ENCODE measurements at regions not wholly inside any gene's neighbourhood (a gene's known extent, or its start where the extent isn't known, plus 50 kb on each side); places are given as distances from the start of the nearest gene placed in this dataset.

GRCh38 chr9:91023741-91024140, 222.1 kb downstream of the SYK start:
- H3K9me3 ChIP-seq: peaks cover 0 to 5% (median under 1%) of the 10 kb centered on the region in 4 donors
- no peaks in the 10 kb centered on the region for H3K4me1 ChIP-seq
- 74 to 78% methylated on average over 5 of the region's 5 CpGs for WGBS, 2 donors
- H3K4me3 ChIP-seq: no peak overlapping the region
- H3K36me3 ChIP-seq: no peaks in the 10 kb centered on the region
- TF ChIP-seq EP300 (IDR thresholded peaks at IDR 0.05) (no peak), CTCF (IDR thresholded peaks at IDR 0.05) (no peak), POLR2A (IDR thresholded peaks at IDR 0.05) (no peak)
- no peak for DNase-seq (ENCODE audit: low spot score in 2 of 2)
- no peaks in the 10 kb centered on the region for H3K27me3 ChIP-seq
- no peak overlapping the region for H3K27ac ChIP-seq

GRCh38 chr9:91024841-91025240, 223.2 kb downstream of the SYK start:
- H3K9me3 ChIP-seq: no peaks in the 10 kb centered on the region
- no peak overlapping the region for H3K27ac ChIP-seq
- H3K27me3 ChIP-seq: no peaks in the 10 kb centered on the region
- no peak overlapping the region for H3K4me3 ChIP-seq
- WGBS, 2 donors: 83% methylated on average over 4 of the region's 4 CpGs
- TF ChIP-seq POLR2A (IDR thresholded peaks at IDR 0.05) (no peak), CTCF (IDR thresholded peaks at IDR 0.05) (no peak), EP300 (IDR thresholded peaks at IDR 0.05) (no peak)
- no peaks in the 10 kb centered on the region for H3K4me1 ChIP-seq
- no peaks in the 10 kb centered on the region for H3K36me3 ChIP-seq
- no peak for DNase-seq (ENCODE audit: low spot score in 2 of 2)

GRCh38 chr9:91025856-91026255, 224.2 kb downstream of the SYK start:
- Histone ChIP-seq H3K9me3 (no peaks in the 10 kb centered on the region), H3K36me3 (no peaks in the 10 kb centered on the region), H3K4me1 (no peaks in the 10 kb centered on the region), H3K27me3 (no peaks in the 10 kb centered on the region), H3K4me3 (no peak overlapping the region), H3K27ac (no peak overlapping the region)
- DNase-seq (ENCODE audit: low spot score in 2 of 2): no peak
- WGBS, 2 donors: 86 to 89% methylated on average over 4 of the region's 4 CpGs
- TF ChIP-seq CTCF (IDR thresholded peaks at IDR 0.05): no peak
- TF ChIP-seq EP300 (IDR thresholded peaks at IDR 0.05): no peak
- no peak for TF ChIP-seq POLR2A (IDR thresholded peaks at IDR 0.05)

GRCh38 chr9:91026266-91026665, 224.6 kb downstream of the SYK start:
- Histone ChIP-seq H3K27ac (no peak overlapping the region), H3K4me1 (no peaks in the 10 kb centered on the region), H3K4me3 (no peak overlapping the region), H3K9me3 (no peaks in the 10 kb centered on the region), H3K27me3 (no peaks in the 10 kb centered on the region), H3K36me3 (no peaks in the 10 kb centered on the region)
- no peak for DNase-seq (ENCODE audit: low spot score in 2 of 2)
- WGBS, 2 donors: 71 to 77% methylated on average over 8 of the region's 8 CpGs
- TF ChIP-seq CTCF (IDR thresholded peaks at IDR 0.05): no peak
- no peak for TF ChIP-seq POLR2A (IDR thresholded peaks at IDR 0.05)
- no peak for TF ChIP-seq EP300 (IDR thresholded peaks at IDR 0.05)

GRCh38 chr9:91027005-91027404, 225.4 kb downstream of the SYK start:
- Histone ChIP-seq H3K27me3 (no peaks in the 10 kb centered on the region), H3K9me3 (no peaks in the 10 kb centered on the region), H3K4me3 (no peak overlapping the region), H3K36me3 (no peaks in the 10 kb centered on the region), H3K4me1 (no peaks in the 10 kb centered on the region), H3K27ac (no peak overlapping the region)
- WGBS, 2 donors: 86 to 90% methylated on average over 3 of the region's 3 CpGs
- DNase-seq (ENCODE audit: low spot score in 2 of 2): no peak
- TF ChIP-seq EP300 (IDR thresholded peaks at IDR 0.05) (no peak), POLR2A (IDR thresholded peaks at IDR 0.05) (no peak), CTCF (IDR thresholded peaks at IDR 0.05) (no peak)
